HAP-1 (cell line): ENCODE measurements at regions not wholly inside any gene's neighbourhood (a gene's known extent, or its start where the extent isn't known, plus 50 kb on each side); places are given as distances from the start of the nearest gene placed in this dataset.

Source experiments
- DNase-seq, 2 experiments: peaks; one replicate each; pipeline ENCODE4 v3.0.0-alpha.2; 2016 to 2020; ENCODE audit warnings: low spot score in 2 of 2
- H3K27me3 ChIP-seq: fragments of 250-450 bp; sonication (Bioruptor Pico); 2 replicates; pipeline ENCODE4 v1.5.1; 2020; ENCODE audit warnings: low read depth, mild to moderate bottlenecking, moderate library complexity
- H3K36me3 ChIP-seq: fragments of 250-450 bp; sonication (Bioruptor Pico); replicated peaks from 2 replicates; pipeline ENCODE4 v1.5.1; 2020; ENCODE audit warnings: mild to moderate bottlenecking
- H3K4me1 ChIP-seq: fragments of 250-450 bp; sonication (Bioruptor Pico); 2 replicates; pipeline ENCODE4 v1.5.1; 2020; ENCODE audit warnings: mild to moderate bottlenecking
- H3K4me3 ChIP-seq: fragments of 250-450 bp; sonication (Bioruptor Pico); 2 replicates; pipeline ENCODE4 v1.5.1; 2020; ENCODE audit warnings: mild to moderate bottlenecking, moderate library complexity
- H3K9me3 ChIP-seq: fragments of 250-450 bp; sonication (Bioruptor Pico); 2 replicates; pipeline ENCODE4 v1.5.1; 2020; ENCODE audit warnings: mild to moderate bottlenecking, moderate library complexity
- in situ Hi-C: fragments of 300-500 bp; cut with MboI; formaldehyde crosslinking; loops from 3 replicates; pipeline ENCODE4 v1.14.3; 2020; ENCODE audit warnings: low sequenced_read_pairs, inconsistent platforms, mixed read lengths

- in situ Hi-C loops: no loop called here
- Histone ChIP-seq H3K36me3 (no peaks in the 10 kb centered on the region), H3K27me3 (no peaks in the 10 kb centered on the region), H3K9me3 (no peaks in the 10 kb centered on the region), H3K4me1 (no peaks in the 10 kb centered on the region), H3K4me3 (no peak overlapping the region)
- DNase-seq: no peak
Measured at GRCh38 chr9:11347437-11347836, 734.6 kb upstream of the PTPRD start.

GRCh38 chr9:11348366-11348765, 735.6 kb upstream of the PTPRD start:
- no peak for DNase-seq
- Histone ChIP-seq H3K4me3 (no peak overlapping the region), H3K27me3 (no peaks in the 10 kb centered on the region), H3K9me3 (no peaks in the 10 kb centered on the region), H3K36me3 (no peaks in the 10 kb centered on the region), H3K4me1 (no peaks in the 10 kb centered on the region)
- in situ Hi-C loops: no loop called here

GRCh38 chr9:11349187-11349586, 736.4 kb upstream of the PTPRD start:
- no peaks in the 10 kb centered on the region for H3K36me3 ChIP-seq
- H3K27me3 ChIP-seq: no peaks in the 10 kb centered on the region
- no peak for DNase-seq
- no peaks in the 10 kb centered on the region for H3K4me1 ChIP-seq
- no peaks in the 10 kb centered on the region for H3K9me3 ChIP-seq
- no peak overlapping the region for H3K4me3 ChIP-seq
- in situ Hi-C loops: no loop called here

GRCh38 chr9:11352612-11353011, 739.8 kb upstream of the PTPRD start:
- in situ Hi-C loops: no loop called here
- Histone ChIP-seq H3K9me3 (no peaks in the 10 kb centered on the region), H3K27me3 (no peaks in the 10 kb centered on the region), H3K4me3 (no peak overlapping the region), H3K36me3 (no peaks in the 10 kb centered on the region), H3K4me1 (peaks cover 13% of the 10 kb centered on the region)
- no peak for DNase-seq

DNA sequence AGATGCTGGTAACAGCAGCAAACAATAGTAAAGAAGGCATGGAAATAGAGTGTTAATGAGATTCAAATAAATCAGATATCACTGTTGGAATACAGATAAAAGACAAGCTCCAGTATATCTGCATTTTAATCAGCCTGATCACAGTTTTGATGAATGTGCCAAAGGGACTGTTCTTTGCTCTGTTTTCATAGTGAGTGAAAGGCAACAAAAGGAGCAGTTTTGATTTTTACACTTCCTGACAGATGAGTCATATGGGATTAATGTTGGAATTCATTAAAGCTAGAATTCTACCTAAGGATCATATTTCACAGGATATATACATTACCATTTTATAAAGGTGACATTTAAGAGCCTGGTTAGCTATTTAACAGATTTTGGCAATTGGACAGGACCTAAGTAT, 743.3 kb upstream of the PTPRD start:
- Histone ChIP-seq H3K36me3 (no peaks in the 10 kb centered on the region), H3K9me3 (no peaks in the 10 kb centered on the region), H3K27me3 (no peaks in the 10 kb centered on the region), H3K4me1 (peaks cover 13% of the 10 kb centered on the region), H3K4me3 (no peak overlapping the region)
- DNase-seq: peak in 1 of 2 experiments; percentile 9
- in situ Hi-C loops: no loop called here

GRCh38 chr9:11366585-11367129, 753.9 kb upstream of the PTPRD start:
- Histone ChIP-seq H3K9me3 (no peaks in the 10 kb centered on the region), H3K27me3 (no peaks in the 10 kb centered on the region), H3K4me1 (no peaks in the 10 kb centered on the region), H3K4me3 (no peak overlapping the region), H3K36me3 (no peaks in the 10 kb centered on the region)
- in situ Hi-C loops: no loop called here
- DNase-seq: no peak

DNA sequence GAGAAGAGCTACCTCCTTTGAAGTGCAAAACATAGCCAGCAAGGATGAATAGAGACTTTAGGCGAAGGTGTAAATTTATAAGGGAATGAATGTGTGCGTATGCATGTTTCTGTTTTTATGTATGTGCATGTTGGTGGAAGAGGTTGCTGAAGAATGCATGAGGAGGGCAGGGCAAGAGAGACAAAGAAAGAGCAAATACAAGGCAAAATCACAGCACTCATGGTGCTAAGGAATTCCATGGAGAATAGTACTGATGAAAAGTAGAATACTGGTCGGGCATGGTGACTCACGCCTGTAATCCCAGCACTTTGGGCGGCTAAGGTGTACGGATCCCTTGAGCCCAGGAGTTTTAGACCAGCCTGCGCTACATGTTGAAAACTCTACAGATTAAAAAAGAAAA, 762.1 kb upstream of the PTPRD start:
- Histone ChIP-seq H3K9me3 (no peaks in the 10 kb centered on the region), H3K36me3 (no peaks in the 10 kb centered on the region), H3K27me3 (no peaks in the 10 kb centered on the region), H3K4me3 (no peak overlapping the region), H3K4me1 (no peaks in the 10 kb centered on the region)
- peak; percentile 35 to 38 for DNase-seq
- in situ Hi-C loops: no loop called here

DNA sequence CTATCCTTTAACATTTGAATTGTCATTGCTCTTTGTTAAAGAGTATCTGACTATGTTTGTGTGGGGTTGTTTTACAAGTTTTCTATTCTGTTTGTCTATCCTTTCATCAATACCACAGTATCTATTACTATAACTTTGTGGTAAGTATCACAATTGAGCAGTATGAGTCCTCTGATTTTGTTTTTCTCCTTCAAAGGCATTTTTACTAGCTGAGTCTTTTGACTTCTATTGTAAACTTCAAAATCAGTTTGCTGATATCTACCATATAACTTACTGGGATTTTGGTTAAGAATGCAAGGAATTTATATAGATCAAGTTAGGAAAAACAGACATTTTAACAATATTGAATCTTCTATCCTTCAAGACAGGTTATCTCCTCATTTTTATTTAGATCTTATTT, 789.8 kb upstream of the PTPRD start:
- H3K27me3 ChIP-seq: no peaks in the 10 kb centered on the region
- no peak for DNase-seq
- no peaks in the 10 kb centered on the region for H3K9me3 ChIP-seq
- no peaks in the 10 kb centered on the region for H3K36me3 ChIP-seq
- H3K4me3 ChIP-seq: no peak overlapping the region
- in situ Hi-C loops: no loop called here
- H3K4me1 ChIP-seq: no peaks in the 10 kb centered on the region

GRCh38 chr9:11414241-11414640, 801.4 kb upstream of the PTPRD start:
- no peaks in the 10 kb centered on the region for H3K9me3 ChIP-seq
- in situ Hi-C loops: no loop called here
- H3K4me1 ChIP-seq: no peaks in the 10 kb centered on the region; the same call in 1 of the 2 replicates

DNA sequence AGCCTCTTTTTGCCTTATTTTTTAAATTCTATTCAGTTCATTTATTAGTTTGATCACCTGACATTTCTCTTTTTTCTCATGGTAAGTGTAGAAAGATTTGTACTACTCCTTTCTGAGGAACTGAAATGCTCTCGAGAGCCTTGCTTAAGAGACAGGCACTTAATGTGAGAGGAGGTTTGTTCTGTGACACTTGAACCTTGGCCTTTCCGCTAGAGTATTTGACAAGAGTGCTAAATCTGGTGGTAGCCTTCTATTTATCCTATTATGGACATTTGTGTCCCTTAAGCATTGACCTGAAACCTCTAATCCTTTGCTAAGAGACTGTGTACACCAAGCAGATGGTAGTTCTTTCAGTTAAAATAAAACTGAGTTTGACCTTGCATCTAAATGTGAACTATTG, 805.0 kb upstream of the PTPRD start:
- no peaks in the 10 kb centered on the region for H3K36me3 ChIP-seq
- H3K4me3 ChIP-seq: no peak overlapping the region
- H3K27me3 ChIP-seq: no peaks in the 10 kb centered on the region
- in situ Hi-C loops: no loop called here
- no peaks in the 10 kb centered on the region for H3K9me3 ChIP-seq
- no peak for DNase-seq
- H3K4me1 ChIP-seq: no peaks in the 10 kb centered on the region; the same call in 1 of the 2 replicates

More at GRCh38 chr9:11414241-11414640, 801.4 kb upstream of the PTPRD start:
- H3K27me3 ChIP-seq: no peaks in the 10 kb centered on the region
- H3K36me3 ChIP-seq: no peaks in the 10 kb centered on the region
- H3K4me3 ChIP-seq: no peak overlapping the region
- DNase-seq: no peak

GRCh38 chr9:11431490-11431889, 818.7 kb upstream of the PTPRD start:
- no peaks in the 10 kb centered on the region for H3K9me3 ChIP-seq
- no peaks in the 10 kb centered on the region for H3K36me3 ChIP-seq
- H3K4me3 ChIP-seq: no peak overlapping the region
- no peaks in the 10 kb centered on the region for H3K27me3 ChIP-seq
- in situ Hi-C loops: no loop called here
- DNase-seq: no peak
- no peaks in the 10 kb centered on the region for H3K4me1 ChIP-seq

GRCh38 chr9:11432361-11432760, 819.6 kb upstream of the PTPRD start:
- Histone ChIP-seq H3K27me3 (no peaks in the 10 kb centered on the region), H3K4me3 (no peak overlapping the region), H3K4me1 (no peaks in the 10 kb centered on the region), H3K9me3 (no peaks in the 10 kb centered on the region), H3K36me3 (no peaks in the 10 kb centered on the region)
- no peak for DNase-seq
- in situ Hi-C loops: no loop called here

GRCh38 chr9:11443631-11444030, 830.8 kb upstream of the PTPRD start:
- Histone ChIP-seq H3K9me3 (0 out of 2 replicates have a peak, but pooled peaks cover 5% of the 10 kb centered on the region), H3K36me3 (no peaks in the 10 kb centered on the region), H3K27me3 (no peaks in the 10 kb centered on the region), H3K4me1 (no peaks in the 10 kb centered on the region), H3K4me3 (no peak overlapping the region)
- in situ Hi-C loops: no loop called here
- DNase-seq: no peak

GRCh38 chr9:11457825-11458790, 845.3 kb upstream of the PTPRD start:
- no peak overlapping the region for H3K4me3 ChIP-seq

More at GRCh38 chr9:11457825-11458790, 845.3 kb upstream of the PTPRD start:
- DNase-seq: no peak
- in situ Hi-C loops: no loop called here
- no peaks in the 10 kb centered on the region for H3K4me1 ChIP-seq
- no peaks in the 10 kb centered on the region for H3K27me3 ChIP-seq
- H3K36me3 ChIP-seq: no peaks in the 10 kb centered on the region
- H3K9me3 ChIP-seq: no peaks in the 10 kb centered on the region
